SKM-1 (cell line): ENCODE measurements at regions not wholly inside any gene's neighbourhood (a gene's known extent, or its start where the extent isn't known, plus 50 kb on each side); places are given as distances from the start of the nearest gene placed in this dataset.

ENCODE experiments used
- DNase-seq: peaks from one replicate; lab custom pipeline; 2025; ENCODE audit not compliant: unreplicated experiment; lab: John Stamatoyannopoulos, UW

DNA sequence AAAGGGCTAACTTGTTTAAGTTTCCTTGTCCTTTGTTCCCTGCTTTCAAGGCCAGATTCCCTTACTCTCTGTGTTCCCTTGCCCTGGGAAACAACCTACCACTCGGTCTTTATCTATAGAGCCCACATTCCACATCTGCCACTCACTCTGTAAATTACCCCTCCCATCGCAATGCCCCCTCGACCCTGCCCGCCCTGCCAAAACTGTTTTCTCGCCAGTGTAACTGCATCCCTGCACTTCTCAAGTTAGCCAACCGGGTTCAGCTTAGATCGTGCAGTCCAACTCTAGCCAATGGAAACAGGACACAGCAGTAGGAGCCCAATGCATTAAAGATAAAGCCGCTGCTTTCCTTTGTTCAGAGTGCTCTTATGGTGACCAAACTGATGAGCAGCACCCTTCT, 263.6 kb downstream of the TBL1XR1 start:
- DNase-seq = no peak

DNA sequence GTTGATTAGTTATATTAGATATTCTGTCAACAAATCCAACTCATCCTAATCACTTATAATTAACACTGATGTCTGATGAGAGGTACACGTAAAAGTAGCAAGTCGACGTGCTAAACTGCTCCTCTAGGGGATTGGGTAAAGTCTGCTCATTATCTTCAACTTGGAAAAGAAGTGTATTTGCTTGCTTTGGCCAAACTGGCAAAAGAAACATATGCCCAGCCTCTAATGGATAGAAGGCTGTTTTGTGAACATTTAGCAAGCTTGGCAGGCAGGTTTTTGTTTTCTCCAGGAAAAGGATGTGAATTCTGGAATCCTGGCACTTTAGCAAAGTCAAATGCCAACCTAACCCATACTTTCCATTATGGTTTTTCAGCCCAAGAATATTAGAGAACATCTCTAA, 264.8 kb downstream of the TBL1XR1 start:
- DNase-seq = no peak

DNA sequence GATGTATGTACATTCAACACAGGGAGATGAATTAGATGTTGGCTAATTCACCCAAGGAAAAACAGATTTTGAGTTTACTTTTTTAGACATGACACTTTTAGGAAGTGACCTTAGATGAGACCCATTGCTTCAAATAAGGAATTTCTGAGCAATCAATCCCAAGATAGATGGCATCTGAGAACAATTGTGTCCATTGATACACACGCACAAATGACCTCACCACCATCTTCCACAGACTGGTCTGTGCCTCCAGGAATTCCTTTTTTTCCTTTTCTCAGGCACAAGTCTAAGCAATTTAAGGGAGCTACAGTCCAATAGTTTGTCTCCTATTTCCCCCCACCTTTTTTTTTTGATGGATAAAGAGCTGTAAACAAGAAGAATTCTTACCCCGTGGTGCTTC, 265.3 kb downstream of the TBL1XR1 start:
- no peak for DNase-seq

DNA sequence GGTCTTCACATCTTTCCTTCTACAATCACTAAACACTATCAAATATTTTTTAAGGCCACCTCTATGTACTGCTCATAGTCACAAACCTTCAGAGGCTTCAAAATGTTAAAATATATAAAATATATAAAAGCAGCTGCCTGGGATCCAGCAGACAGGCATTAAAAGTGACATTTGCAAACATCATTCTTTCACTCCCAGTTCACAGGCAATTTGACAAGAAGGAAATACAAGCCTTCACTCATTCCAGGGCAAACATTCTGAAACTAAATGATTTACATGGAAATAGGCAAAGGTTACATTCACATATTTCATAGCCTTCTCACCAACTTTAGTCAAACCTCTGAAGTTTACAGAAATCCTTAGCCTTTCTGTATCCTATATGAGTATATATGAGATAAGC, 266.3 kb downstream of the TBL1XR1 start:
- DNase-seq = no peak

DNA sequence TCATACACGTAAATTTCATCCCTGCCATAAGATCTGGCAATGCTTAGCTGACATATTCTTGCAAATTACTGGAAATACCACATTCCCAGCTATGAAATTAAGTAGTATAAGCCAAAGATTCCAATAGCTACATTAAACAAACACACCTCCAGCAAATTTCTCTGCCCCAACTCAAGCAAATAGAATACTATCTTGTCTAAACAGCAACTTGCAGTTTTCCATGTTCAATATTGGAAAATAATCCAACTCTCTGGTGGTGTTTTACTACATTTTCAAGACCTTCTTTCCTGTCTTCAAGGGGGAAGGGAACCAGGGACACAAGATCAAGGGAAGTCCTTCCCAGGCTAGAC, 268.7 kb downstream of the TBL1XR1 start:
- DNase-seq = no peak

DNA sequence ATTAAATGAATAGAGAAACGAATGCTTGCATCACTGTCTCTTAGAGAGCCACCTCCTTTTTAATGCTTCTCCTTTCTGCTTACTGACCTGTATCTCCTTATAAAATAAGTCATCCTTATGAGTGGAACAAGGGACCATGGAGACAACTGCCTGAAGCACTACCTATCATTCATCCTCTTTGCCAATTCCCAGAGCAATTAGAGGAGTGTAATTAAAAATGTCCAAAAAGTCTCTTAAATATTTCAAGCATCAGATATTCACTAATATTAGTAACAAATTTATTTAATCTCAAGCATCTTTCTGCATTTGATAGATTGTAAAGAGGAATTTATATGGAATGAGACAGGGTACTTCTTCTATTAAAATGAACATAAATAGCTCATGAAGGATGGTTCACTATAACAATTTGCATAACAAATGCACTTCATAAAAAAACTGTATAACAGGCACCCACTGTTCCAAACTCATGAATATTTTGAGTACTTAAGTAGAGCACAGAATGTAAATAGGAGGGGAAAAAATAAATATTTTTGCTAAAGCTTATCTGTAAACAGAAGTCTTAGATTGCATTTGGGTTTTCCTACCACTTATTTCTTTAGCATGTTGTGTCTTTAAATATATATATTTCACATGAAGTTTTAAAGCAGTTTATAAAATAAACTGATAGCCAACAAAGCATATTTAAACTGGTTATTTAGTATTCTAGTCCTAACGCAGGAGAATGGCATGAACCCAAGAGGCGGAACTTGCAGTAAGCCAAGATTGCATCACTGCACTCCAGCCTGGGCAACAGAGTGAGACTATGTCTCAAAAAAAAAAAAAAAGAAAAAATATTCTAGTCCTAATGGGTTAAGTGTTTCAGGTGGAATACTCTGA, 269.3 kb downstream of the TBL1XR1 start:
- no peak for DNase-seq

DNA sequence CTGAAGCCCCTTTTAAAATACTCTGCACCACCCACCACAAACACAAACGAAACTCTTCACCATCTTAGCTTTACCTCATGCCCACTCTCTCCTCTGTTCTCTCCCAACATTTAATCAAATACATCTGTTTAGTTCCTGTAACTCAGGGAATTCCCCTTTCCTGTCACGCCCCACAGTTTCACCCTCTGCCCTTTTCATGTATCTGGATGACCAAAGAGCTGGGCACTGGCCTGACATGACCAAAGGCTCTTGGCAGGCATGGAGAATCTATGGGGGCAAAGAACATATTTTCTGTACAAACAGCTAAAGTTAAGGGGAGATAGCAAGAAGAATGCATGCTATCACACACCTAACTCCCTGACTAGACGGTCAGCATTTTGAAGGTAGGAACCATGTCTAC, 270.0 kb downstream of the TBL1XR1 start:
- DNase-seq = no peak

DNA sequence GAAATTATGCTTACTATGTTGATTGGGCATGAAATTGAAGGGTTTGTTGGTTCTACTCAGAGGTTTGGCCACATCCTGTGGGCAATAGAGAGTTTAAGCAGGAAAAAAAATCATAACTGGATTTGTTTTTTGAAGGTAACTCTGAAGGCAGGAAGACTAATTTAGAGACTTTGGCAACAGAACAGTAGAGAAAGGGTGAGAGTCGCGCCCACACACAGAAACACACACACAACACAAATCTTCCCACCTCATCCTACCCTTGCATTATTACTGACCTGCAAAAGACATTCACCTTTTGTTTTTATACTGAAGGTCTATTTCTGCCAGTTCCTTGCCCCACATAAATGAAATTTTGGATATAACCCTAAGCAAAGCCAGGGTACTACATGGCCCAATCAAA, 270.6 kb downstream of the TBL1XR1 start:
- no peak for DNase-seq

DNA sequence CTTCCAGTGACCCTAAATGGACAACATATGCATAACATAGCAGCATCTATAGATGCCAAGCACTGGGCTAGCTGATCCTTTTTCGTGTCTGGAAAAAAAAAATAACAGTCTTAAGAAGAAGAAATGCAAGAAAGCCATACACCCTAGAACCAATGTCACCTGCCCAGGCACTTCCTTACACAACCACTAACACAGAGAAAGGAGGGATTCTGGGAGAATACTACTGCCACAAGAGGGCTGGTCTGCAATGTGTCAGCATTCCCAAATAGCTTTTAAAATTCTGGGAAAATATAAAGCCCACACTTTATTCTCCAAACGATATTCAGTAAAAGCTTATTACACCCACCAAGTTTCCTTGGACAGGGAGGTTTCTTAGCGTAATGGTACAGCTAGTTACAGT, 271.2 kb downstream of the TBL1XR1 start:
- DNase-seq = no peak

DNA sequence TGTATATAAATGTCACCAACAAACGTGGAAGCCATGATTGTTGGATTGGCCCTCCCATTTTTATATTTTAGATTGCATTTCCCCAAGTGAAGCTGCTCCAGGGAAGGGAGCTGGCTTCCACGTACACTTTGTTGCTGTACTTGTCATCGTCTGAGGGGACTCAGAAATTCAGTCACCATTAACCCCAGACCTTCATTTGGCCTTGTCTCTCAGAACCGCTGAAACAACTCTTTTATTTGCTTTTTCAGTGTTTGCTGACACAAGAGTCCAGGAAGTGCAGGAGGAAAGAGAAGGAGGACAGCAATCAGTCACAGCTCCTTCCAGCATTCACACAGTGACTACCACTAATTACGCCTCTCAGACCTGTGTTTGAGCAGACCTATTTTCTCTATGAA, 276.5 kb downstream of the TBL1XR1 start:
- DNase-seq = no peak

DNA sequence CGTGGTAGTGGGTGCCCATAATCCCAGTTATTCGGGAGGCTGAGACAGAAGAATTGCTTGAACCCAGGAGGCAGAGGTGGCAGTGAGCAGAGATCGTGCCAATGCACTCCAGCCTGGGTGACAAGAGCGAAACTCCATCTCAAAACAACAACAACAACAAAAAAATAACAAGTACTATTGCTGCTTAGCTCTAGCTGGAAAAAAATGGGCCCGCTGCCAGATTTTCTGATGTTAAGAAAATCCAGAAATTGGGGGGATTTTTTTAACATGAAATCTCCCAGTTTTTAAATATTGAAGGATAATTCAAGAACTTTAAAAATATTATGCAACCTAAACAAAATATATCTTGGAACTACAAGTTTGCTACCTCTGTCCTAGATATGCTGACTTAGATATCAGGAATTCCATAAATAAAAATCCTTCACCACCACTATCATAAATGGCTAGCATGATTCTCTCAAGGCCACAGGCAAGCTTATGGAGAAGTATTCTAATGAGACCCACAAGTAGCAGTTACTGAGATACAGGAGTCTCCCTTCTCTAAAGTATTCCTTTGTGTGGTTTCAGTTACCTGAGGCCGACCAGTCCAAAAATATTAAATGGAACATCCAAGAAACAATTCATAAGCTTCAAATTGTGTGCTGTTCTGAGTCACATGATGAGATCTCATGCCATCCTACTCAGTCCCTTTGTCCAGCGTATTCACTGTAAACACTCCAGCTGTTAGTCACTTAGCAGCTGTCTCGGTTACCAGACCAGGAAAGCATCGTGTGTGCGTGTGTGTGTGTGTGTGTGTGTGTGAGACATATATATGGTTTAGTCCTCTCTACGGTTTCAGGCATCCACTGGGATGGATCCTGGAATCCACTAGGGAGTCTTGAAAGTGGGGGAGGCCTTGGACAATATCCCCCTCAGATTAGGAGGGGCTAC, 277.2 kb downstream of the TBL1XR1 start:
- DNase-seq = no peak

DNA sequence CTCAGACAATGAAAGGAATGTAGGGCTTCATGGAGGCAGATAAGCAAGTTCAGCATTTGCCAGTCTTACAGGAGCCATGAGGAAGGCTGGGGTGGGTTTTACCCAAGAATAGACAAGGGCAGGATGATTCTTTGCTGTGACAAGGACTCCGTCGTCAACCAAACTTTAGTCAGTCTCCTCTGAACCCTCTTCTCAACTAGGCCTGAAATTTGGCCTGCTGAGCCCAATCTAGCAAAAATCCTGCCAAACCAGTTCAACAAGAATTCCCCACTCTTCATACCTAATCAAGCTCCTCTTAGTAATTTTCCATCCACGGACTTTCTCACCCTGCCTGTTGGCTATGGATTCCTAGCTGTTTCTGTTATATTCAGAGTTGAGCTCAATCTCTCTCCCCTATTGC, 280.5 kb downstream of the TBL1XR1 start:
- DNase-seq = no peak

DNA sequence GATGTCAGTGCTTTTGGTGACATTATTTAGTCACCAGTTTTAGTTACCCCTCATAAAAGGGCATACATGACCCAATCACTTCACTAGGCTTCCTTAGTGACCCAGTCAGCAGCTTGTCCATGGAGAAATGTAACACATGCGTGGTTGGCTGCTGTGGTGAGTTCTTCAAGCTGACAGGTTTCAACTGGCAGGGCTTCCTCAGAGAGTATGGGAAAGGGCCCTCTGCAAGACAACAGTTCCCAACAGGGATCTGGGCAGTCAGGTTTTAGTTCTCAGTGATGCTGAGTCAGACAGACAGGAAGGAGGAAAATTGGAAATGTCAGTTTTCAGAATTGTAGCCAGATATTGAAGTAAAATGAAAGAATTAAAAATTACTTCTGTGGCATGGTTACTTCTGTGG, 282.5 kb downstream of the TBL1XR1 start:
- no peak for DNase-seq

DNA sequence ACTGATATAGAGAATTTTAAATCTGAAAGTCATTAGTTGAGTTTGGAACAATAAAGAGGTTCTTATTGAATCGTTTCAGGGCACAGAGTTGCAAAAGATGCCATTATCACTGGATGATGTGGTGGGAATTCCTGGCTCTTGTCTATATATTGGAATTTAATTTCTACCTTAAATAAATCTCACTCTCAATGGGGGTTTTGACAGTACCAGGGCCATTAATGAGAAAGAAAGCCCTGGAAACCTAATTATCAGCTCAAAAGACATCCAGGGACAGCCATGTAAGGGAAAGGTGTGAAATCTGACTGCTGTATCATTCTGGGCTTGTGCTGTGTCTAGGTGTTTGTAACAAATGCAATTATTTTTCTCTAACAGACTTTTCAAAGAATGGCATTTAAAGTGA, 285.7 kb downstream of the TBL1XR1 start:
- DNase-seq = no peak

DNA sequence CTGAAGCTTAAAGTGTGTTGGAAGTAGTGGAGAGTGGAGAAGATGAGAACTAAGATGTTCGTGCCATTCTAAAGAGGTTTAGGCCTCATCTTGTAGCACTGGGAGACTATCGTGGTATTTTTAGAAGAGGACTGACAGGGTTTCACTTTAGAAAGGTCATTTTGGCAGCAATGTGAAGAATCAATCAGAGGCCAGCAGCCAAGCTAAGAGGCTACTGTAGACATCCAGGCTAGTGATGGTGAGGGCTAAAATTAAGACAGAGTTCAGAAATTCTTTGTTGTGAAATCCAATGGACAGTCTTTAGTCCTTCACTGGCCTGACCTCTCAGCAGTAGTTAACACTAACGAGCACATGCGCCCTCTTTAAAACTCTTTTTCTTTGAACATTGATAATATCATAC, 288.2 kb downstream of the TBL1XR1 start:
- no peak for DNase-seq

DNA sequence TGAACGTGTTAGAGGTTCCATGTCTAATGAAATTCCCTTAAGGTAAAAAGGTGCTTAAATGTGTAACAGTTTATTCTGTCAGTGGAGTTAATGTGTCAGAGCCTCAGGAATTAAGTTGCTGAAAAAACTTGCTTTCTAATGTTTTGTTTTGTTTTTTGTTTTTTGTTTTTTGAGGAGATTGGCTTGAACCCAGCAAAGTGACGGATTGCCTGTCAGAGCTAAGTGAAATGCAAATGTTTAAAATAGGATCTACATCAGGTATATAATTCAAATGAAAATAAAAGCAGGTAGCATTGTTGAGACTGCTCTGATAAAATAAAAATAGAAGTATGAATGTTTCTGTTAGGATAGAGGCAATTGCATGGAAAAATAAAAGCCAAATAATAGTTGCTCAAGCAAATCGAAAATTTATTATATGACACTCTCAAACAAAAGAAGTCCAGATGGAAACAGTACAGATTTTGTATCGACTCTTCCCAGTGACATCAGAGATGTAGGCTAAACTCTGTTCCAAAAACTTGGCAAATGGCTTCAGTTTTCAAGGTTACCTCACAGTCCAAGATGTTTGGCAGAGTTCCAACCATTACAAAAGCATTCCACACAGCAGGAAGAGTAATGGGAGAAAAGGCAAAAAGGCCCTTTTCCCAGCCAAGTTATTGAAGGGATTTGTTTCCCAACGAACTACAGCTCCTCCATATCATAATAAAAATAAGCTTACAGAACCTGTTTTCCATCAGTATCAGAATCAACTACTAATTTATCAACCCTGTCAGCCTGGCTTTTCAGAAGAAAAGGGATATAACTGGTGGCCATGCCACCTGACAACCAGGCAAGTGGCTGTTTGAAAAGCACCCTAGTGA, 291.0 kb downstream of the TBL1XR1 start:
- DNase-seq = no peak

DNA sequence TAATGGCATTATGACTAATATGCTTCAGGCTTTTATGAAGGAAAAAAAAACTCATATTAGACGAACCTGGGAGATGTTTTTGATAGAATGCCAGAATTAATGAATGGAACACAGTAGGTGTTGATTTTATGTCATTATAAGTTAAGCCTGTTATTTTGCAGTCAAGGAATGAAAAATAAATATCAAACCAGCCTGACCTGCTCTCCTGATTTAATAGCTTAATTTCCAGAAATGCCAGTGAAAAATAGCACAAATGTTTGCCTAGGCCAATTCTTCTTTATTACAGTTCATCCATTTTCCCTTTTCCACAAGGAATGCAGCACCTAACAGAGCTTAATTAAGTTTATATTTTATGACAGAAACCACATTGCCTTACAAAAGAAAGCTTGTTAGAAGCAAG, 292.0 kb downstream of the TBL1XR1 start:
- DNase-seq = no peak

DNA sequence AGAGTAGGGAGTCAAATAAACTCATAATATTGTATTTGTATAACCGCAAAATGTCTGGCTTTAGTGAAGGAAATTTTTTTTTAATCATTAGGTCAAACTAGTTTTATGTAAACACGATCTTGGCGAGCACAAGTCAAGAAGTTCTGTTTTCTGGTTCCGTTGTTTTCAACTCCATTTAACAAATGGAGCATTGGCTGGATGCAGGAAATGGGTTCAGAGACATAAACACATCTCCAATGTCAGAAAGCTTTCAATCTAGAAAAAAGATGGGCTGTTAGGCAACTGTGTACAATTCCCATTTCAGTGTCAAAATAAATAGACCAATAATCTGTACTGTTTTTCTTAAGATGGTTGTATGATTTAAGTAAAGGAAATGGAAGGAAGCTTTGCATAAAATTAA, 292.8 kb downstream of the TBL1XR1 start:
- DNase-seq = no peak

DNA sequence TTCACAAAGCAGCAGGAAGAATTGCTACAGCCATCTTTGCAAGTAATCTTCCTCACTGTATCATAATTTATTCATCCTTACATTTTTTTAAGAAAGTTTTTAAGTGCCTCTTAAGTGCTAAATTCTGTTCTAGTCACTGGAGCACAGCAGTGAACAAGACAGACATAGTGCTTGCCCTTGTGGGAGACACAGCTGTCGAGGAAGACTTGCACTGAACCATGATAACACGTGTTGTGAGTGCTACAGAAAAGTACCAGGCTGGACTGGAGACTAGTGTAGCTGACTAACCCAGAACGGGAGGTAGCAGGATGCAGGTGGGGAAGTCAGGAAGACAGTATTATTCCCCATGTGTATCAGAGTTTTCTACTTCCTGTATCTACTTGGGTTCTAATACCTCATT, 300.6 kb downstream of the TBL1XR1 start:
- no peak for DNase-seq

DNA sequence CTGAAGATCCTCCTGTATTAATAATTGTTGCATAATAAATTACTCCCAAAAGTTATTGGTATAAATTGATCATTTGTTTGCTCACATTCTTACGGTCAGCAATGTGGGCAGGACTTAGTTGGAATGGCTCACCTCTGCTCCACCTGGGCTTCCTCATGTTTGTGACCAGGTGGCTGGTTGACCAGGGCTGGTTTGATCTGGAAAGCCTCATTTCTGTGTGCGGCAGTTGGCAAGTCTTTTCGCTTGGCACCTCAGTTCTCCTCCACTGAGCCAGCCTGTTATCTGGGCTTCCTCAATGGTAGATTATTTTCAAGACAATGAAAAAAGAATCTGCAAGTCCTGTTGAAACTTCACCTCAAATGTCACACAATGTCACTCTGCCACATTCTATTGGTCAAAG, 301.1 kb downstream of the TBL1XR1 start:
- no peak for DNase-seq

DNA sequence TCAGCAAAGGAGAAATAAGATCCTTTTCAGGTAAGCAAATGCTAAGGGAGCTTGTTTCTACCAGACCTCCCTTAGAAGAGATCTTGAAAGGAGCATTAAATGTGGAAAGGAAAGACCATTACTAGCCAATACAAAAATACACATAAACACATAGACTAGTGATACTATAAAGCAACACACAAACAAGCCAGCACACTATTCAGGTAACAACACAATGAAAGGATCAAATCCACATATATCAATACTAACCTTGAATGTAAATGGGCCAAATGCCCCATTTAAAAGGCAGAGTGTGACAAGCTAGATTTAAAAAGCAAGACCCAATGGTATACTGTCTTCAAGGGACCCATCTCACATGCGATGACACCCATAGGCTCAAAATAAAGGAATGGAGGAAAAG, 317.6 kb downstream of the TBL1XR1 start:
- no peak for DNase-seq
